ENCODE measurements at regions not wholly inside any gene's neighbourhood (a gene's known extent, or its start where the extent isn't known, plus 50 kb on each side); places are given as distances from the start of the nearest gene placed in this dataset.

DNA sequence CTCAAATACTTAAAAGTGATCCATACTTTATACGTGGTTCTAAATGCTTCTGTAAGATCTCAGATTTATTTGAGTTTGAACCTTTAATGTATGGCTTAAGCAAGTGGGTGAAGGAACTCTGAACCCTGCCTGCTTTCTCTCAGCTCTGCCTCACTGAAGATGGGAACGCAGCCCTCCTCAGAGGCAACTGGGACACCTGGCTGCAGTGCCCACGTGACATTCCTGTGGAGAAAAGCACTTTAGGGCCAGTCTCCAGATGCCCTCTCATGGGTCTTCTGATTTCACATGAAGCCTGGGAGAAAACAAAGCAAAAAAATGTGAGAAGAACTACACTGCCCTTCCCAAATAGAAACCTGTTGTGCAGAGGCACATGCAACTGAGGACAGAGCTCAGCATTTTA is 242.6 kb upstream of the ANKRD30A start:
- DNase-seq (ENCODE audit: low spot score): no peak
- H3K9me3 ChIP-seq (ENCODE audit: severe bottlenecking): no peaks in the 10 kb centered on the region
- TF ChIP-seq, protein P1, sequence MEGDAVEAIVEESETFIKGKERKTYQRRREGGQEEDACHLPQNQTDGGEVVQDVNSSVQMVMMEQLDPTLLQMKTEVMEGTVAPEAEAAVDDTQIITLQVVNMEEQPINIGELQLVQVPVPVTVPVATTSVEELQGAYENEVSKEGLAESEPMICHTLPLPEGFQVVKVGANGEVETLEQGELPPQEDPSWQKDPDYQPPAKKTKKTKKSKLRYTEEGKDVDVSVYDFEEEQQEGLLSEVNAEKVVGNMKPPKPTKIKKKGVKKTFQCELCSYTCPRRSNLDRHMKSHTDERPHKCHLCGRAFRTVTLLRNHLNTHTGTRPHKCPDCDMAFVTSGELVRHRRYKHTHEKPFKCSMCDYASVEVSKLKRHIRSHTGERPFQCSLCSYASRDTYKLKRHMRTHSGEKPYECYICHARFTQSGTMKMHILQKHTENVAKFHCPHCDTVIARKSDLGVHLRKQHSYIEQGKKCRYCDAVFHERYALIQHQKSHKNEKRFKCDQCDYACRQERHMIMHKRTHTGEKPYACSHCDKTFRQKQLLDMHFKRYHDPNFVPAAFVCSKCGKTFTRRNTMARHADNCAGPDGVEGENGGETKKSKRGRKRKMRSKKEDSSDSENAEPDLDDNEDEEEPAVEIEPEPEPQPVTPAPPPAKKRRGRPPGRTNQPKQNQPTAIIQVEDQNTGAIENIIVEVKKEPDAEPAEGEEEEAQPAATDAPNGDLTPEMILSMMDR (IDR thresholded peaks at IDR 0.05; ENCODE audit: poor library complexity, severe bottlenecking): no peak

DNA sequence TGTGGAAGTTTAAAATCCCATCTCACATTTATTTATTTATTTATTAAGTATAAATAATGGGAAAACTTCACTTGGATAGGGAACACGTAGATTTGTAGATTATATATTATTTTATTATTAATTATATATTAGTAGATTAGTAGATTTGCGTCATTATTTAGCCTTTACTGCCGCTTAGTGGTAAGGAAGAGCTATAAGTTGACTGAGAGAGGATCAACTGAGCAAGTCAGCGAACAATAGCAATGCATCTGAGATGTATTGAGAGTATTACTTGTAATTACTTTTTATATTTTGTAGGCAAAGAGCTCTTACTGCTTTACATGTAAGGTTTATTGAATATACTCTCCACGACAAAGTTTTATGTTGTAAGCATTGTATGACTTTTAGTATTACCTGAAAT is 244.5 kb upstream of the ANKRD30A start:
- peak; percentile 65; the same call in 1 of the 3 replicates for ATAC-seq (ENCODE audit: low read depth)
- H3K4me1 ChIP-seq (ENCODE audit: insufficient read depth, poor library complexity, severe bottlenecking): no peaks in the 10 kb centered on the region
- no peak for DNase-seq (ENCODE audit: low spot score)
- no peak overlapping the region for H3K4me3 ChIP-seq (ENCODE audit: severe bottlenecking)
- H3K27ac ChIP-seq (ENCODE audit: poor library complexity, severe bottlenecking): no peak overlapping the region
- peaks cover 3% of the 10 kb centered on the region for H3K27me3 ChIP-seq (ENCODE audit: insufficient read depth, poor library complexity, severe bottlenecking)
- no peaks in the 10 kb centered on the region for H3K36me3 ChIP-seq (ENCODE audit: low read depth)
- TF ChIP-seq, protein P1 (IDR thresholded peaks at IDR 0.05; ENCODE audit: poor library complexity, severe bottlenecking): peak; percentile 79
- H3K9me3 ChIP-seq (ENCODE audit: severe bottlenecking): no peaks in the 10 kb centered on the region

More for the DNA sequence above, 242.6 kb upstream of the ANKRD30A start:
- Histone ChIP-seq H3K36me3 (ENCODE audit: low read depth) (no peaks in the 10 kb centered on the region), H3K27ac (ENCODE audit: poor library complexity, severe bottlenecking) (no peak overlapping the region), H3K4me3 (ENCODE audit: severe bottlenecking) (no peak overlapping the region), H3K4me1 (ENCODE audit: insufficient read depth, poor library complexity, severe bottlenecking) (no peaks in the 10 kb centered on the region), H3K27me3 (ENCODE audit: insufficient read depth, poor library complexity, severe bottlenecking) (peaks cover 3% of the 10 kb centered on the region)
- no peak for ATAC-seq (ENCODE audit: low read depth)

DNA sequence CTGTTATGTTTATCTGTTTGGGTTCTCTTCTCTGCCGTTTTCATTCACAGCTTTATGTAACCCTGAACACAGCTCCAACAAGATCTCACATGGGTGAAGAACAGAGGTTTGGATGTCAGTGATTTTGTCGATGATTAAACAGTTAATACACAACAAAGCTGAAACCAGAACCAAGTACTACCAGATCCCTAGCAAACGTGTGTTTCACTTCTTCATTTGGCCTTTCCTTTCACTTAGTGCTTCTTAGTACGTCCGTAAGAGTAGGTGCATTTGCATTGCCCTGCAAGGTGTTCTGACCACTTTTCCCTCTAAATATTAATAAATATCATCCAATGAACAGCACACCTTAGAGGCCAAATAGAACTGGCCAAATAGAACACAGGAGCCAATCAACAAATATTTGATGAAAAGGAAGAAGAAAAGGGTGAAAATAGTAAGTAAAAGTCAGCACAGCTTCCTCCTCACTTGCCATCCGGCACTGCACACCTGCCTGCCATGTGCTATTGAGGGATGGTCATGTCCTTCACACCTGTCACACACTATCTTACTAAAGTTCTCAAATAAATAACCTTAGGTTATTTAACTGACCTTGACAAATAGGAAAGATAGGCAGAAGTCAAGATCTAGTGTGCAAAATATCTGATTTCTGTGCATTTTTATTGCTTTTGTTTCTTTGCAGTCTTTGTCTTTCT is 252.6 kb upstream of the ANKRD30A start:
- no peaks in the 10 kb centered on the region for H3K9me3 ChIP-seq (ENCODE audit: severe bottlenecking)
- no peak for ATAC-seq (ENCODE audit: low read depth)

DNA sequence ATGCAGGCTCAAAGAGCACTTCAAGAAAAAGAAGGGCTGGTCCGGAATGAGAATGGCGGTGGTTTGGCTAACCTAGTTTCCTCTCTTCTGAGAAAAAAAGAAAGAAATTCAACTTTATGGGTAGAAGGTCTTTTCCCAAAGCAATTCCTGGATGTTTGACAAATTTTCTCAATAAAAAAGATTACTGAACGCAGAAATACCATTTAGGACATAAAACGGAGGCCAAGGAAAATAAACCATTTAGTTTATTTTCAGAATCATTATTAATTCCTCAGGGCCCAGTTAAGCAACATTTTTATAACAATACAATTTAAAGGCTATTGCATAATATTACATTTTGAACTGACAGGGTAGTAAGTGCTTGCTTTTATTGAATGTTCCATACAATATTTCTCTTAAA is 284.6 kb upstream of the ANKRD30A start:
- Histone ChIP-seq H3K9me3 (ENCODE audit: severe bottlenecking) (no peaks in the 10 kb centered on the region), H3K27ac (ENCODE audit: poor library complexity, severe bottlenecking) (no peak overlapping the region), H3K36me3 (ENCODE audit: low read depth) (no peaks in the 10 kb centered on the region), H3K4me1 (ENCODE audit: insufficient read depth, poor library complexity, severe bottlenecking) (no peaks in the 10 kb centered on the region), H3K4me3 (ENCODE audit: severe bottlenecking) (no peak overlapping the region), H3K27me3 (ENCODE audit: insufficient read depth, poor library complexity, severe bottlenecking) (no peaks in the 10 kb centered on the region)
- TF ChIP-seq, protein P1 (IDR thresholded peaks at IDR 0.05; ENCODE audit: poor library complexity, severe bottlenecking): no peak
- no peak for DNase-seq (ENCODE audit: low spot score)
- no peak for ATAC-seq (ENCODE audit: low read depth)

More for the DNA sequence above, 252.6 kb upstream of the ANKRD30A start:
- Histone ChIP-seq H3K4me3 (ENCODE audit: severe bottlenecking) (no peak overlapping the region), H3K4me1 (ENCODE audit: insufficient read depth, poor library complexity, severe bottlenecking) (no peaks in the 10 kb centered on the region), H3K27ac (ENCODE audit: poor library complexity, severe bottlenecking) (no peak overlapping the region), H3K27me3 (ENCODE audit: insufficient read depth, poor library complexity, severe bottlenecking) (peaks cover 6% of the 10 kb centered on the region), H3K36me3 (ENCODE audit: low read depth) (no peaks in the 10 kb centered on the region)
- DNase-seq (ENCODE audit: low spot score): no peak
- TF ChIP-seq, protein P1 (IDR thresholded peaks at IDR 0.05; ENCODE audit: poor library complexity, severe bottlenecking): no peak

DNA sequence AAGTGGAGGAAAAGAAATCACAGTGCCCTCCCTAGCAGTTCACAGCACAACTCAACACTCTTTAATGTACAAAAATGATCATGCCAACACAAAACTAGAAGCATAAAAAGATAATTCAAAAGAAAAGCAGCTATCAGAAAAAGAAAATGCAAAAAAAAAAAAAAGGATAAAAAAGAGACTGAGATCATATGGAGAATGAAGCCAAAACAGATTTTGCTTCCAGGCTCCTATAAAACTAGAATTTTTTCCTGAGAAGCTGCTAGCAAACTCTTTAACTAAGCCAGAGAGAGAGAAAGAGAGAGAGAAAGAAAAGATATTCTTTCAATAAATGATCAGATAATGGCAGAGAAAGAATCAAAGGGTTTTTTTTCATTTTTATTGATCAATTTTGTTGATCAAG is 288.0 kb upstream of the ANKRD30A start:
- Histone ChIP-seq H3K9me3 (ENCODE audit: severe bottlenecking) (no peaks in the 10 kb centered on the region), H3K27ac (ENCODE audit: poor library complexity, severe bottlenecking) (no peak overlapping the region), H3K4me1 (ENCODE audit: insufficient read depth, poor library complexity, severe bottlenecking) (no peaks in the 10 kb centered on the region), H3K4me3 (ENCODE audit: severe bottlenecking) (no peak overlapping the region), H3K27me3 (ENCODE audit: insufficient read depth, poor library complexity, severe bottlenecking) (no peaks in the 10 kb centered on the region), H3K36me3 (ENCODE audit: low read depth) (no peaks in the 10 kb centered on the region)
- TF ChIP-seq, protein P1 (IDR thresholded peaks at IDR 0.05; ENCODE audit: poor library complexity, severe bottlenecking): no peak
- ATAC-seq (ENCODE audit: low read depth): no peak
- no peak for DNase-seq (ENCODE audit: low spot score)
